SK-MEL-5 (cell line): ENCODE measurements at regions not wholly inside any gene's neighbourhood (a gene's known extent, or its start where the extent isn't known, plus 50 kb on each side); places are given as distances from the start of the nearest gene placed in this dataset.

ENCODE experiments used
- DNase-seq: peaks from one replicate; pipeline ENCODE4 v3.0.0-alpha.2; 2016; ENCODE audit warnings: low read depth, low spot score
- in situ Hi-C: cut with HindIII; loops from 2 replicates; pipeline ENCODE4 v1.10.0; 2016; ENCODE audit warnings: low sequenced_read_pairs, high pct_unique_total_duplicates, low pct_unique_long_range_greater_than_20kb

- DNase-seq, result no peak
- in situ Hi-C loops, result no loop called here
These were observed 54.6 kb downstream of the ARL4A start for GRCh38 chr7:12741951-12742575.

GRCh38 chr7:12746211-12746610, 58.8 kb downstream of the ARL4A start:
- in situ Hi-C loops, result no loop called here
- DNase-seq, result no peak

GRCh38 chr7:12747687-12748306, 60.4 kb downstream of the ARL4A start:
- DNase-seq, result no peak
- in situ Hi-C loops, result no loop called here

GRCh38 chr7:12749069-12749468, 61.6 kb downstream of the ARL4A start:
- in situ Hi-C loops, result no loop called here
- DNase-seq, result no peak

- in situ Hi-C loops, result no loop called here
These were observed 62.3 kb downstream of the ARL4A start for GRCh38 chr7:12749746-12750145.

GRCh38 chr7:12751764-12752163, 64.3 kb downstream of the ARL4A start:
- in situ Hi-C loops, result no loop called here
- no peak for DNase-seq

More at GRCh38 chr7:12749746-12750145, 62.3 kb downstream of the ARL4A start:
- no peak for DNase-seq

- no peak for DNase-seq
- in situ Hi-C loops, result no loop called here
These were observed 66.7 kb downstream of the ARL4A start for GRCh38 chr7:12754179-12754578.

- DNase-seq, result no peak
- in situ Hi-C loops, result no loop called here
These were observed 69.4 kb downstream of the ARL4A start for GRCh38 chr7:12756821-12757220.

GRCh38 chr7:12757443-12757842, 70.0 kb downstream of the ARL4A start:
- in situ Hi-C loops, result no loop called here
- no peak for DNase-seq

- in situ Hi-C loops, result no loop called here
These were observed 71.7 kb downstream of the ARL4A start for GRCh38 chr7:12759151-12759550.

GRCh38 chr7:12761111-12761510, 73.7 kb downstream of the ARL4A start:
- in situ Hi-C loops, result no loop called here
- DNase-seq, result no peak

More at GRCh38 chr7:12759151-12759550, 71.7 kb downstream of the ARL4A start:
- DNase-seq, result no peak

GRCh38 chr7:12761691-12762090, 74.3 kb downstream of the ARL4A start:
- no peak for DNase-seq
- in situ Hi-C loops, result no loop called here

- peak; percentile 83 for DNase-seq
- in situ Hi-C loops, result no loop called here
These were observed 77.0 kb downstream of the ARL4A start for GRCh38 chr7:12764458-12764891.

GRCh38 chr7:12765431-12766100, 78.1 kb downstream of the ARL4A start:
- DNase-seq, result no peak
- in situ Hi-C loops, result no loop called here

GRCh38 chr7:12766416-12766815, 79.0 kb downstream of the ARL4A start:
- in situ Hi-C loops, result no loop called here
- DNase-seq, result no peak

GRCh38 chr7:12768948-12769347, 81.5 kb downstream of the ARL4A start:
- in situ Hi-C loops, result no loop called here
- DNase-seq, result no peak

- in situ Hi-C loops, result no loop called here
- DNase-seq, result no peak
These were observed 82.0 kb downstream of the ARL4A start for GRCh38 chr7:12769444-12769843.

GRCh38 chr7:12770227-12770975, 83.0 kb downstream of the ARL4A start:
- in situ Hi-C loops, result no loop called here
- DNase-seq, result no peak
